Heart right ventricle (tissue), 16 donors: ENCODE measurements at regions not wholly inside any gene's neighbourhood (a gene's known extent, or its start where the extent isn't known, plus 50 kb on each side); places are given as distances from the start of the nearest gene placed in this dataset.

ENCODE experiments used
- ATAC-seq, 8 donors: fragments of 200-7000 bp; cut with Tn5 transposase; one replicate each; pipeline ENCODE4 v1.9.1; 2020; ENCODE audit warnings: mild to moderate bottlenecking in 8 of 8, moderate library complexity in 8 of 8, moderate number of reproducible peaks in 1 of 8
- DNase-seq, 2 donors: peaks; one replicate each; pipeline ENCODE4 v3.0.0-alpha.2; 2020
- H3K27ac ChIP-seq, 10 donors: fragments of 200-600 bp; sonication (generic) in 2 of 10; one replicate each; pipeline versions ENCODE4 v1.5.0 to v1.8.0; 2020 to 2022; ENCODE audit warnings: mild to moderate bottlenecking in 3 of 10
- H3K27me3 ChIP-seq, 7 donors: fragments of 200-600 bp; one replicate each; pipeline ENCODE4 v1.8.0; 2021 to 2022; ENCODE audit warnings: mild to moderate bottlenecking in 2 of 7
- H3K36me3 ChIP-seq, 9 donors: fragments of 200-600 bp; sonication (generic) in 1 of 9; one replicate each; pipeline versions ENCODE4 v1.5.0 to v1.8.0; 2020 to 2022; ENCODE audit warnings: mild to moderate bottlenecking in 2 of 9
- H3K4me1 ChIP-seq, 9 donors: fragments of 200-600 bp; sonication (generic) in 1 of 9; one replicate each; pipeline versions ENCODE4 v1.5.0 to v1.8.0; 2020 to 2022; ENCODE audit warnings: mild to moderate bottlenecking in 4 of 9
- H3K4me3 ChIP-seq, 10 donors: fragments of 200-600 bp; sonication (generic) in 2 of 10; one replicate each; pipeline versions ENCODE4 v1.5.0 to v1.8.0; 2020 to 2022; ENCODE audit warnings: mild to moderate bottlenecking in 7 of 10, moderate library complexity in 2 of 10
- H3K9me3 ChIP-seq, 11 donors: fragments of 200-600 bp in 10 of 11; sonication (generic) in 2 of 11; one replicate each; pipeline versions ENCODE4 v1.5.0 to v1.8.0; 2013 to 2022; ENCODE audit warnings: mild to moderate bottlenecking in 2 of 11, control low read depth in 1 of 11, moderate library complexity in 1 of 11
- CTCF ChIP-seq, 9 donors: fragments of 200-600 bp; sonication (generic) in 2 of 9; IDR thresholded peaks; one replicate each; pipeline versions ENCODE4 v1.5.0 to v1.8.0; 2021 to 2022; ENCODE audit warnings: antibody characterized with exemption in 9 of 9, mild to moderate bottlenecking in 5 of 9, moderate library complexity in 1 of 9
- WGBS, 2 donors: extraction: QIAGEN DNeasy Blood & Tissue Kit; methylation state at CpG; one replicate each; pipeline ENCODE4 v1.1.7; 2013; ENCODE audit warnings: inconsistent platforms in 1 of 2; 5-methylcytosine and 5-hydroxymethylcytosine counted together
- intact Hi-C, 10 donors: fragments of 100-400 bp; cut with DNase I; formaldehyde crosslinking; loops; one replicate each; pipeline versions ENCODE4 v1.11.1 to v1.14.2; 2022
- donor health status: Arrhythmogenic right ventricular cardiomyopathy.
- donor health status: ischemic (EF 13 %, LVEDD 7.1; RV severe dilation, severe dysfunction).
- donor health status: healthy with polysubstance abuse.
- donor health status: DM: no; HTN: yes; CAD: no.
- donor health status: DM: no; HTN: no; CAD: no.
- donor health status: ischemic (EF 25% LVEDD 6.9; RV normal size, moderate dysfunction).
- donor health status: ischemic (EF 25% LVEDD 5.7; RV mildly dilated, moderate dysfunction).
- donor health status: healthy.
- donor health status: DM: yes; HTN: yes; CAD: no.
- donor health status: Ischemic cardiomyopathy.
- donor health status: ischemic (EF 35%, LVEDD 5.7; RV mildly dilated, moderate dysfunction).
- donor health status: nonischemic (EF 11% LVEDD 7.7; RV severe dilation, severe dysfunction).
- donor health status: DM: yes; HTN: yes; CAD: no.
- donor health status: PGD.
- donor health status: ischemic (EF 29% LVEDD 5.4; RV normal size, mild dysfunction).
- donor health status: nonischemic (EF 23%, LVEDD 6.1; RV moderate dilation, normal function).

GRCh38 chr3:117141812-117142211 lies 432.2 kb downstream of the TUSC7 start:
- ATAC-seq, result no peak
- Histone ChIP-seq H3K36me3 (no peaks in the 10 kb centered on the region), H3K27me3 (no peaks in the 10 kb centered on the region), H3K9me3 (peaks cover 0 to 2% (median 0%) of the 10 kb centered on the region in 11 donors), H3K27ac (no peak overlapping the region), H3K4me1 (no peaks in the 10 kb centered on the region), H3K4me3 (no peak overlapping the region)
- no peak for TF ChIP-seq CTCF (IDR thresholded peaks at IDR 0.05)
- DNase-seq, result no peak
- intact Hi-C loops, result no loop called here

GRCh38 chr3:117144853-117145252 lies 435.3 kb downstream of the TUSC7 start:
- H3K9me3 ChIP-seq, result peaks cover 0 to 2% (median 0%) of the 10 kb centered on the region in 11 donors
- H3K4me3 ChIP-seq, result no peak overlapping the region
- intact Hi-C loops, result no loop called here
- no peak overlapping the region for H3K27ac ChIP-seq
- ATAC-seq, result no peak
- no peaks in the 10 kb centered on the region for H3K4me1 ChIP-seq
- 35 to 56% methylated on average over 5 of the region's 5 CpGs for WGBS, 2 donors
- DNase-seq, result no peak
- no peaks in the 10 kb centered on the region for H3K36me3 ChIP-seq
- TF ChIP-seq CTCF (IDR thresholded peaks at IDR 0.05), result no peak
- no peaks in the 10 kb centered on the region for H3K27me3 ChIP-seq

- Histone ChIP-seq H3K36me3 (no peaks in the 10 kb centered on the region), H3K4me3 (no peak overlapping the region), H3K4me1 (no peaks in the 10 kb centered on the region), H3K27me3 (no peaks in the 10 kb centered on the region), H3K9me3 (peaks cover 0 to 2% (median 0%) of the 10 kb centered on the region in 11 donors), H3K27ac (no peak overlapping the region)
- 77 to 79% methylated on average over 2 of the region's 2 CpGs for WGBS, 2 donors
- DNase-seq (no peak), ATAC-seq (no peak)
- no peak for TF ChIP-seq CTCF (IDR thresholded peaks at IDR 0.05)
- intact Hi-C loops, result no loop called here
Measured at GRCh38 chr3:117145677-117146076, 436.1 kb downstream of the TUSC7 start.

- intact Hi-C loops, result no loop called here
- 27 to 41% methylated on average over 1 of the region's 1 CpG for WGBS, 2 donors
- no peaks in the 10 kb centered on the region for H3K36me3 ChIP-seq
- ATAC-seq, result no peak
- no peaks in the 10 kb centered on the region for H3K27me3 ChIP-seq
- no peaks in the 10 kb centered on the region for H3K4me1 ChIP-seq
- no peak for DNase-seq
- no peak overlapping the region for H3K4me3 ChIP-seq
- TF ChIP-seq CTCF (IDR thresholded peaks at IDR 0.05), result no peak
- H3K27ac ChIP-seq, result no peak overlapping the region
- H3K9me3 ChIP-seq, result peaks cover 0 to 2% (median 0%) of the 10 kb centered on the region in 11 donors
Measured at GRCh38 chr3:117146571-117146970, 437.0 kb downstream of the TUSC7 start.

GRCh38 chr3:117149584-117149983 lies 440.0 kb downstream of the TUSC7 start:
- ATAC-seq, result no peak
- intact Hi-C loops, result no loop called here
- no peak overlapping the region for H3K4me3 ChIP-seq
- H3K4me1 ChIP-seq, result no peaks in the 10 kb centered on the region
- 49 to 51% methylated on average over 2 of the region's 2 CpGs for WGBS, 2 donors
- no peaks in the 10 kb centered on the region for H3K9me3 ChIP-seq
- TF ChIP-seq CTCF (IDR thresholded peaks at IDR 0.05), result no peak
- H3K36me3 ChIP-seq, result no peaks in the 10 kb centered on the region
- DNase-seq, result no peak
- no peak overlapping the region for H3K27ac ChIP-seq
- no peaks in the 10 kb centered on the region for H3K27me3 ChIP-seq
